G401 (cell line): ENCODE measurements at regions not wholly inside any gene's neighbourhood (a gene's known extent, or its start where the extent isn't known, plus 50 kb on each side); places are given as distances from the start of the nearest gene placed in this dataset.
"Not testable (repeated sequence)": the region's sequence is repeated elsewhere in the genome, so short reads cannot be mapped to it uniquely, and the experiment has no call there.

Source experiments
- DNase-seq: peaks from one replicate; pipeline ENCODE4 v3.0.0-alpha.2; 2015; ENCODE audit warnings: low spot score
- in situ Hi-C: cut with HindIII; loops from 2 replicates; pipeline ENCODE4 v1.10.0; 2016; ENCODE audit warnings: low sequenced_read_pairs, mixed read lengths

DNA sequence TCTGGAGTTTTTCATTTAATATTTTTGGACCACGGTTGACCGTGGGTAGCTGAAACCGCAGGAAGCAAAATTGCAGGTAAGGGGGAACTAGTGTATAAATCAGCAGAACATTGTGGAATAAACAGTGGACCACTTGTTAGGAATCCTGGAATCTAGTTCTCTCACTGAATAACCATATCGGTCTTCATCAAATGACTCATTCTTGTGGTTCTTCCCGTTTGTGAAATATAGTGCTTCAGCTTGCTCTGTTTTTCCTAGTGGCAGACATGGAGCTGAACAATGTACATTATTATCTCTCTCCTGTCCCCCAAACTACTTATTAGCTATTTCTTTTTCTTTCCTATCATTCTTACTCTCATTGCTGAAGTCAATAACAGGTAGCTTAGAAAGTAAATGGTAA is 61.9 kb downstream of the HSPA13 start:
- in situ Hi-C loops: no loop called here
- DNase-seq: no peak

DNA sequence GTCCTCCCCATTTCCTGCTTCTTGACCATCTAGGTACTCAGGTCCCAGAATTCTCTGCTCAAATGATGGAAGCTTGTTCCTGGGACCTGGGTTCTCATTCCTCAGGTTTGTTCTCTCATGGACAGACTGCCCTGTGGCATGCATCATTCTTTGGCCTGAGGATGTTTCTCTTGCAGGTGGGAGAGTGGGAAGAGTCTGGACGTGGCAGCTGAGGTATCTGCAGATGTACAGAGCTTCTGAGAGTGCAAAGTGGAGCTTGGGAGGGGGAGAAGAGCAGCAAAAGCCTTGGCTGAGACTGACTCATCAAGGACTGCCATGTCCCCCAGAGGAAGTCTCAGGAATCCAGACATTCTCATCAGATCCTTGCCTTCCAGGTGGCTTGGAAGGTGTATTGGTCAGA is 63.1 kb downstream of the HSPA13 start:
- in situ Hi-C loops: no loop called here
- DNase-seq: no peak

DNA sequence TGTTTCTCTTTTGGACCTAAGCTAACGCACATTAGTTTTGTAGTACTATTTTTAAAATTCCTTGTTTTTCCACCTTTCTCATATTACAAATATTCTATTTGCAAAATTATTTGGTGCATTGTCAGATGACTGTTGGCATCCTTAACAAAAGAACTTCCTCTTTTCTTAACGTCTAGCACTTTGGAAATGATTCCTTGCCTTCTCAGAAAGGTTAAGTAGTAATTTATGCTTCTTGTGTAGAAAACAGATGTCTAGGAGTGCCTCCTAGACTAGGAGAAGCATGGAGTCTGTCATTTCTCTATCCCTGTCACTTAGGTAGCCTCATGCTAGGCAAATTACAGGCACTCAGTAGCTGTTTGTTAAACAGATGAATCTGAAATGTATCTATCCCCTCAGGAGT is 64.4 kb downstream of the HSPA13 start:
- in situ Hi-C loops: no loop called here
- DNase-seq: no peak

DNA sequence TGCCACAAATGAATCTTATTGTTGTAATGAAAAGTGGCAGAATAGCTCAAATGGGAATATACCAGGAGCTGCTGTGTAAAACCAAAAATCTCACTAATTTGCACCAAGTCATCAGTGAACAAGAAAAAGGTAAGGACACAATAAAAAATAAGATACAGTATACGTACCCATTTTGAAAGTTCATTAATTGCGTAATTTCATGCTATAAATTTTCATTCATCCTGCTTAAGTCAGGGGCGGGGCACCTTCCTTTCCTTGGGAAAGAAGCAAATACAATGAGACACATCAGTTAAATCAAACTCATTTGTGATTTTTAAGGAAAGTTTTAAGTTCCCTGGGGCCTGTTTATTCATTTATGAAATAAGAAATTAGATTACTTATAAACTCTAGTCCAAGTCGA is 65.4 kb downstream of the HSPA13 start:
- DNase-seq: no peak
- in situ Hi-C loops: no loop called here

DNA sequence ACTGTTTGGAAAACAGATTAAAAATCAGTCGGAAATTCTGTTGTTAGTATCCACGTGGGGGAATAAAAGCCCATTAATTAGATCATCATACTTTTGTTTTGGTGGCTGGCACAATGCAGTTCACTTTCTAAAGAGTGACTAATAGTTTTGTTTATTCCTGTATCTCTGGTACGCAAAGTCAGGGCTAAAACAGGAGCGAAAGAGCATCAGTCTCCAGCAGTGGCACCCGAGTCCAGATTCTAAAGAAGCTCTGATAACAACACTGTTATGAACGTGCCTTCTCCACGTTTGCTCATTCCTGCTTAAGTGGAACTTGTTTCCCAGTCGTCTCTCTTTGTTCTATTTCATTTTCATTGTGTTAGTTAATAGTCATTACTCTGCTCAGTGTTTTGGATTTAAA is 69.6 kb downstream of the HSPA13 start:
- no peak for DNase-seq
- in situ Hi-C loops: no loop called here

DNA sequence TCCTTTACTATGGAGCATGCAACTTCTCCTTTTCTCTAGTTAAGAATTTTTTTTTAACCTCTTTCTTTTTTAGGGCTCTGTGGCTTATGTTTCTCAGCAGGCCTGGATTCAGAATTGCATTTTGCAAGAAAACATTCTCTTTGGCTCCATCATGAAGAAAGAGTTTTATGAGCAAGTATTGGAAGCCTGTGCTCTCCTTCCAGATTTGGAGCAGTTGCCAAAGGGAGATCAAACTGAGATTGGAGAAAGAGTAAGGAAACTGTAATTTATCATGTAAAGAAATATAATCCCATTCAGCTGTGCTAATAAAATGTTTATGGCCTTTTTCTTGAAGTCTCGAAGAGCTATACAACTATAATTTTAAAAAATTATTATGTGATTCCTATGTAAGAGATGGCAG is 70.1 kb downstream of the HSPA13 start:
- no peak for DNase-seq
- in situ Hi-C loops: no loop called here

DNA sequence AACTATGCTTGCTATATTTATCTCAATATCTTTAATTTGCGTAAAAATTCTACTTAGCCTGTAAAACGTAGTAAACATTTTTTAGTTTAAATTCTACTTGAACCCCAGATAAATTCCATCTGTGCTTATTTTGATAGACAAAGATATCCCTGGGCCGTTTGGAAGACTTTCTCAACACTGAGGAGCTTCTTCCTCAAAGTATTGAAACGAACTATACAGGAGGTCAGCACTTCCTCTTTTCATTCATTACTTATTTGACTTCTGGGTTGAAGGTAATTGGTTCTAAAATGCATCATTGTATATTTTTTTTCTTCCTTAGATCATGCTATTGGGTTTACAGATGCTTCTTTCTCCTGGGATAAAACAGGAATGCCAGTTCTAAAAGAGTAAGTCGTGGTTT is 74.7 kb downstream of the HSPA13 start:
- in situ Hi-C loops: no loop called here
- DNase-seq: no peak

DNA sequence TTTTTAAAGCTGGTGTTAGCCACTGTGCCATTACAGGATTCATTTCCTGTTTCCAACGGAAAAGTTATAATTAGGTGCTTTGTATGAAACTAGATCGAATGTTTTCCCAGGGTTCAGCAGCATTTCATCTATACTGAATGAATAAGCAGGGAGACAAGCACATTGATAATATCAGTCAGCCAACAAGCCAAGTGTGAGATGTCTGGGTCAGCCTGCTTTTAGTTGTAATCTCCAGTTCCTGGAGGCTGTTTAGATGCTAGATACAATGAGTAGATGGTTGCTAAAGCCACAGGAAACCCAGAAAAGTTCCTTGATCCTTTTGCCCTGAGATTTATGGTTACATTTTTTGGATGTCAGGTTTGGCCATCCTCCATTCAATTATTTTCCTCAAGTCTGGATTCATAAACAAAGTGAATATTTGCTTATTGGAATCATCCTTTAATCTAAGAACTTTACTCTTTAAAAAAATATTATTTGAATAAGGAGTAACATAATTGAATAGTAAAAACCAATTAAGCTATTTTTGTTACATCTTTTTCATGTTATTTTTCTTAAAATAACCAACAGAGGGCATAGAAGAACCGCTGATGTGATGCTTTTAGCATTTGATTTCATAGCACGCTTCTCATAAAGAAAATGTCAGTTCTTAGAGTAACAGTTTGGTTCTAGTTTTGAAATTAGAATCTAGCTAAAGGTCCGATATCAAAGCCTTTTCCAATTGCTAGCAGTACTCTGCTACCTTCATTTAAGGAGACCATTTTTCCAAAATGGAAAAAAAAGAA is 76.6 kb downstream of the HSPA13 start:
- DNase-seq: peak; percentile 30
- in situ Hi-C loops: no loop called here

DNA sequence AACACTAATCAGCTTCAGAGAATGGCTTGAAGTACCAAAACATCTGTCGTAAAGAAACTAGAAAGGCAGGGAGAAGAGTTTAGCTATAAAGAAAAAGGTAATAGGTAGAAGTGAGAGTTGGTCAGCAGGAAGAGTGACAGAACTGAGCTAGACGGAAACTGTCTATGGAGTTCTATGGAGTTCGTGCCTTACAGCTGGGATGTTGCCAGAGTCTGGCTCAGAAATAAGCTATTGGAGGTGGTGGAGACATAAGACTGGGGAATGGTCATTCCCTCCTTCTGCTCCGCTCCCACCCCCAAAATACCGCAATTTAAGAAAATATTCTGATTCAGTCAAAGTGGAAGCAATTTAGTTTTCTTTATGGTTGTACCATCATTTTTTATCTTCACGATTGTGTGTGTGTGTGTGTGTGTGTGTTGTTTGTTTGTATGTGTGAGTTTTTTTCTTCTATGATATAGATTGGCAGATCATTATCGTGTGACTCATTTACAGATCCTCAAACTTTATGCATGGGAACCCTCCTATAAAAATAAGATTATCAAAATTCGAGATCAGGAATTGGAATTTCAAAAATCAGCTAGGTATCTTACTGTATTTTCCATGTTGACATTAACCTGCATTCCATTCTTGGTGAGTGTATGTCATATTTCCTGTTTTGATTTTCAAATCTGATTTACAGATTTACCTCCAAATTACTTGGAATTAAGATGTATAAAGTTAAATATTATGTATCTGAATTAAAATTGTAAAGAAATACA is 79.0 kb downstream of the HSPA13 start:
- in situ Hi-C loops: no loop called here
- DNase-seq: no peak

DNA sequence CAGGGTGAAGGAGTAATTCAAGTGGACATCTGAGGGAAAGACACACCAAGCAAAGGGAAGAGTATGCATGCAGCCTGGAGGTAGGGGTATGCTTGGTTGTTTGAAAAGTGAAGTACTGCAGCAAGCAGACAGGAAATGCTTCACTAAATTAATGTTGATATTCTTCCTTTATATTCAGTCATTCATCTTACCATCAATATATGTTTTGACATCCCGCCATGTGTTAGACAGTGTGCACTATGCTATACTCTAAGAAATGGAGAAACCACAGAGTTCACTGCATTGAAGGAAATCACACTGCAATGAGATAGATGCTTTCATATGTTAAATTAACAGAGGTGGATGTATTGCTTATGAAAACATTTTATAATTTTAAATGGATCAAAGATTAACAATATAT is 82.9 kb downstream of the HSPA13 start:
- in situ Hi-C loops: no loop called here
- no peak for DNase-seq

DNA sequence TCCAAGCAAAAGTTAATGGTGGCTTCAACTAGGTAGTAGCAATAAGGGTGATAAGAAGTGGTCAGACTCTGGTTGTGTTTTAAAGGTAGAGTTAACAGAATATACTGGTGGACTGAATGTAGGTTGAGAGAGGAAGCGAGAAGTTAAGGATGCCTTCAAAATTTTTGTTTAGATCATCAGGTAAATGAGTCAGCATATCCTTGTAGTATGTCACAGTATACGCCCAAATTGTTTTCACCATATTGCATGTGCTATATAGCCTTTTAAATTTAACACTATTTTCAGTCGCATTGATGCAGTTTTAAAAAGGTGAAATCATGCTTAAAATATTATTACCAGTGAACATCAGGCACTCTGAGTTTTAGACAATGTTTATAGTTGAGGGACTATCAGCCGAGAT is 74.6 kb downstream of the RBM11 start:
- DNase-seq: no peak
- in situ Hi-C loops: no loop called here

DNA sequence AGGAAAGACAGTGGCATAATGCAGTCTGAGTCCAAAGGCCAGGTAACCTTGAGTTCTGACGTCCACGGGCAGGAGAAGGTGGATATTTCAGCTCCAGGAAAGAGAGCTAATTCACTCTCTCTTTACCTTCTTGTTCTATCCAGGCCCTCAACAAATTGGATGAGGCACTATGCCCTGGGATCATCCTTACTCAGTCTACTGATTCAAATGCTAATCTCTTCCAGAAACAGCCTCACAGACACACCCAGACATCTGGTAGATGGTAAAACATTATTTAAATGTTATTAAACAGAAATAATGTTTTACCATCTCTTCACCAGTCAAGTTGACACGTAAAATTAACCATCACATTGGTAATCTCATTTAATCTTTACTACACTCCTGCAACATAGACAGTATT is 73.0 kb downstream of the RBM11 start:
- DNase-seq: no peak
- in situ Hi-C loops: no loop called here

DNA sequence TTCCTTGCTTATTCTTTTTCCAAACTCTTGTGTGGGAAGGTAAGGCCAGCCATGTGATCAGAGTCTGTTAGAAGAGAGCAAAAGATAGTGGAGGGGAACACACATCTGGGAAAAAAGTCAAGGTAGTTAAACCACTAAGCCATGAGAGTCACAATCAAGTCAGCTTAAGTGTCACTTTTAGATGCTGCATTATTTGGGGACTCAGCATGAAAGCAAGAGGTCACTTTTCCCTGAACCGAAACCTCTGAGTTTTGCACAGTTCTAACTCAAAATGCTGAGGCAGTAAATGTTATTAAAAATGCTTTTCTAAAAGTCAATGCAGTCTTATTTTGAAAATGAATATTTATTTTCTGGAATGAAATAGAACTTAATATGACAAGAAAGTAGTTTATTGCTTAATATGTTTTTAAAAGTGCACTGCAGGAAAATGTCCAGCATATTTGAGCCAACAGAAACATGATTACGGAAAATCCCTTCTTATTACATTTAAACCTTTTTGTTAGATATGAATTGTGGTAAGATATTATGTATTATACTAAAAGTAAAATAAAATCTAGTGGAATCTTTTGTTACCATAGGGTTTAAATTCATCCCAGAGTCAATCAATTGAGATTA is 69.3 kb downstream of the RBM11 start:
- in situ Hi-C loops: no loop called here
- no peak for DNase-seq

DNA sequence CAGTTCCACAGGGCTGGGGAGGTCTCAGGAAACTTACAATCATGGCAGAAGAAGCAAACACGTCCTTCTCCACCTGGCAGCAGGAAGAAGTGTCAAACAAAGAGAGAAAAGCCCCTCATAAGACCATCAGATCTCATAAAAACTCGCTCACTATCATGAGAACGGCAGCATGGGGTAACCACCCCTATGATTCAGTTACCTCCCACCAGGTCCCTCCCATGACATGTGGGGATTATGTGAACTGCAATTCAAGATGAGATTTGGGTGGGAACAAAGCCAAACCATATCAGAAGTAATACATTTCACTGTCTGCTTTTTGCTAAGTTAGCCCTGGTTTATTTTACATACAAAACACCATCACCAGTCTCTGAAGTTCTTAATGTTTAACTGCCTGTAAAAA is 68.5 kb downstream of the RBM11 start:
- in situ Hi-C loops: no loop called here
- no peak for DNase-seq

DNA sequence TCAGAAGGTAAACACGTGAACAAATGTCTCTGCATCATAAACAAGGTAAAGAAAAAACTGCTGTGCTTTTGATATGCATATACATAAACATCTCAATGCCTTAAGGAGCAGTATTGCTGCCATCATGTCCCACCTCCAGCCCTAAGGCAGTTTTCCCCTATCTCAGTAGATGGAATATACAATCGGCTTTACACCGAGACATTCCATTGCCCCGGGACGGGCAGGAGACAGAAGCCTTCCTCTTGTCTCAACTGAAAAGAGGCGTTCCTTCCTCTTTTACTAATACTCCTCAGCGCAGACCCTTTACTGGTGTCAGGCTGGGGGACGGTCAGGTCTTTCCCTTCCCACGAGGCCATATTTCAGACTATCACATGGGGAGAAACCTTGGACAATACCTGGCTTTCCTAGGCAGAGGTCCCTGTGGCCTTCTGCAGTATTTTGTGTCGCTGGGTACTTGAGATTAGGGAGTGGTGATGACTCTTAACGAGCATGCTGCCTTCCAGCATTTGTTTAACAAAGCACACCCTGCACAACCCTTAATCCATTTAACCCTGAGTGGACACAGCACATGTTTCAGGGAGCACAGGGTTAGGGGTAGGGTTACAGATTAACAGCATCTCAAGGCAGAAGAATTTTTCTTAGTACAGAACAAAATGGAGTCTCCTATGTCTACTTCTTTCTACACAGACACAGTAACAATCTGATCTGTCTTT is 65.4 kb downstream of the RBM11 start:
- in situ Hi-C loops, DNase-seq: not testable (repeated sequence)
